Sigmoid colon (tissue), 6 donors: ENCODE measurements at regions not wholly inside any gene's neighbourhood (a gene's known extent, or its start where the extent isn't known, plus 50 kb on each side); places are given as distances from the start of the nearest gene placed in this dataset.

Source experiments
- DNase-seq: peaks from one replicate; pipeline ENCODE4 v3.0.0-alpha.2; 2019
- H3K27ac ChIP-seq, 4 donors: fragments of 200-600 bp; sonication (generic); one replicate each; pipeline ENCODE4 v1.5.1; 2016 to 2019; ENCODE audit warnings: mild to moderate bottlenecking in 1 of 4
- H3K27me3 ChIP-seq, 3 donors: fragments of 200-600 bp; sonication (generic); one replicate each; pipeline ENCODE4 v1.5.1; 2019; ENCODE audit warnings: mild to moderate bottlenecking in 1 of 3
- H3K36me3 ChIP-seq, 4 donors: fragments of 200-600 bp; sonication (generic); one replicate each; pipeline ENCODE4 v1.5.1; 2016 to 2019
- H3K4me1 ChIP-seq, 4 donors: fragments of 200-600 bp; sonication (generic); one replicate each; pipeline ENCODE4 v1.5.1; 2017 to 2019
- H3K4me3 ChIP-seq, 4 donors: fragments of 200-600 bp; sonication (generic); one replicate each; pipeline ENCODE4 v1.5.1; 2017 to 2019; ENCODE audit warnings: mild to moderate bottlenecking in 2 of 4, moderate library complexity in 1 of 4
- H3K9me3 ChIP-seq, 4 donors: fragments of 200-600 bp in 3 of 4; sonication (generic) in 3 of 4; one replicate each; pipeline versions ENCODE4 v1.5.1 to v1.6.1; 2013 to 2019
- EP300 ChIP-seq, 4 donors: sonication (generic); formaldehyde crosslinking; IDR thresholded peaks; one replicate each; pipeline ENCODE4 v1.6.1; 2017; ENCODE audit warnings: antibody characterized with exemption in 4 of 4
- POLR2A ChIP-seq, 2 donors: fragments of 450-650 bp; IDR thresholded peaks; one replicate each; pipeline ENCODE4 v1.6.1; 2016; ENCODE audit warnings: antibody characterized with exemption in 2 of 2, mild to moderate bottlenecking in 2 of 2, moderate library complexity in 2 of 2
- POLR2AphosphoS5 ChIP-seq, 4 donors: sonication (generic); formaldehyde crosslinking; IDR thresholded peaks; one replicate each; pipeline ENCODE4 v1.6.1; 2017; ENCODE audit warnings: antibody characterized with exemption in 4 of 4
- WGBS, 2 donors: extraction: QIAGEN DNeasy Blood & Tissue Kit; methylation state at CpG; one replicate each; pipeline ENCODE4 v1.1.7; 2013; 5-methylcytosine and 5-hydroxymethylcytosine counted together
- intact Hi-C: fragments of 100-400 bp; cut with DNase I; formaldehyde crosslinking; loops from one replicate; pipeline ENCODE4 v1.15.1; 2023
- TF ChIP-seq, protein P1 (sequence below), 4 experiments: fragments of 450-650 bp in 3 of 4; fragments of 200-600 bp in 1 of 4; IDR thresholded peaks; one replicate each; pipeline ENCODE4 v1.5.1; 2016 to 2019; ENCODE audit warnings: antibody characterized with exemption in 4 of 4, mild to moderate bottlenecking in 3 of 4, moderate library complexity in 2 of 4
- donor health status: healthy with polysubstance abuse.
- donor health status: healthy.

GRCh38 chr1:57945045-57945444 is 521.2 kb upstream of the DAB1 start:
- Histone ChIP-seq H3K36me3 (no peaks in the 10 kb centered on the region), H3K4me3 (no peak overlapping the region), H3K27me3 (no peaks in the 10 kb centered on the region), H3K27ac (no peak overlapping the region), H3K9me3 (no peaks in the 10 kb centered on the region), H3K4me1 (no peaks in the 10 kb centered on the region)
- TF ChIP-seq POLR2A (IDR thresholded peaks at IDR 0.05) (no peak), POLR2AphosphoS5 (IDR thresholded peaks at IDR 0.05) (no peak), EP300 (IDR thresholded peaks at IDR 0.05) (no peak)
- TF ChIP-seq, protein P1, sequence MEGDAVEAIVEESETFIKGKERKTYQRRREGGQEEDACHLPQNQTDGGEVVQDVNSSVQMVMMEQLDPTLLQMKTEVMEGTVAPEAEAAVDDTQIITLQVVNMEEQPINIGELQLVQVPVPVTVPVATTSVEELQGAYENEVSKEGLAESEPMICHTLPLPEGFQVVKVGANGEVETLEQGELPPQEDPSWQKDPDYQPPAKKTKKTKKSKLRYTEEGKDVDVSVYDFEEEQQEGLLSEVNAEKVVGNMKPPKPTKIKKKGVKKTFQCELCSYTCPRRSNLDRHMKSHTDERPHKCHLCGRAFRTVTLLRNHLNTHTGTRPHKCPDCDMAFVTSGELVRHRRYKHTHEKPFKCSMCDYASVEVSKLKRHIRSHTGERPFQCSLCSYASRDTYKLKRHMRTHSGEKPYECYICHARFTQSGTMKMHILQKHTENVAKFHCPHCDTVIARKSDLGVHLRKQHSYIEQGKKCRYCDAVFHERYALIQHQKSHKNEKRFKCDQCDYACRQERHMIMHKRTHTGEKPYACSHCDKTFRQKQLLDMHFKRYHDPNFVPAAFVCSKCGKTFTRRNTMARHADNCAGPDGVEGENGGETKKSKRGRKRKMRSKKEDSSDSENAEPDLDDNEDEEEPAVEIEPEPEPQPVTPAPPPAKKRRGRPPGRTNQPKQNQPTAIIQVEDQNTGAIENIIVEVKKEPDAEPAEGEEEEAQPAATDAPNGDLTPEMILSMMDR (IDR thresholded peaks at IDR 0.05), result no peak
- no peak for DNase-seq
- intact Hi-C loops, result no loop called here
- 65 to 80% methylated on average over 4 of the region's 4 CpGs for WGBS, 2 donors

DNA sequence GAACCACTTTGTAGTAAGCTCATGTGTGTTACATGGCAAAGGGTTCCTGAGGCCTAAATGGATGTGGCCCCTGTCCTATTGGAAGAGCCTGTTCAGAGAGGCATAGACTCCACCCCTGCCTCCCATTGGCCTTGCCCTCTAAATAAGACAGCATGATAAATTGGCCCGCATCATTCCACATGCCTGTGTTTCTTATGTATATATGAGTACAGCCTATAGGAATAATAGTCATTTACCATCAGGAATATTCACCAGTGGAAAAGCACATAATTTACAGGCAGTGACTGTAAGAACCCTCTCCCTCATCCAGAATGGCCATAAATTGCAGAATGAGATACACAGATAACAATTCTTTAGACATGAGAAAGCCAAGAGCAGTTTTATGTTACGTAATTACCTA is 519.5 kb upstream of the DAB1 start:
- Histone ChIP-seq H3K27ac (no peak overlapping the region), H3K4me3 (no peak overlapping the region), H3K4me1 (no peaks in the 10 kb centered on the region), H3K36me3 (no peaks in the 10 kb centered on the region), H3K27me3 (no peaks in the 10 kb centered on the region), H3K9me3 (no peaks in the 10 kb centered on the region)
- intact Hi-C loops, result no loop called here
- DNase-seq, result no peak
- 90 to 91% methylated on average over 2 of the region's 2 CpGs for WGBS, 2 donors
- no peak for TF ChIP-seq POLR2A (IDR thresholded peaks at IDR 0.05)
- TF ChIP-seq, protein P1 (IDR thresholded peaks at IDR 0.05), result no peak
- TF ChIP-seq POLR2AphosphoS5 (IDR thresholded peaks at IDR 0.05), result no peak
- TF ChIP-seq EP300 (IDR thresholded peaks at IDR 0.05), result no peak

DNA sequence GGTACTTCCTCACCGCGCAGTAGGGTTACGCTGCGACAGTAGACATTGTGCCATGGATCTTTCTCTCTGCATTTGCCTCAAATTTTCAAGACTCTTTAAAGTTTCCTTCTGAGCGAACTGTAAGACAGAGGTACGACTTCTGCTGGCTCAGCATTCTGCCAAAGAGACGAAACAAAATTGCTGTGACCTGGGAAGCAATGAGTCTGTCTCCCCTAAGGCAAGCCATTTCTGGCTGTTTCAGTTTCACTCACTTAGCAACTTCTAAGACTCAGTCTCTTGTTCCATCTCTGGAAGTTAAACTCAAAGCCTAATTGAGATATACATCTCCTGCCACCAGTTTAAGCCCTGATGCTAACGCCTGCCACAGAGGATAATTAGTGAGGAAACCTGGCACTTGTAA is 510.9 kb upstream of the DAB1 start:
- intact Hi-C loops, result no loop called here
- DNase-seq, result no peak
- TF ChIP-seq, protein P1 (IDR thresholded peaks at IDR 0.05), result no peak
- TF ChIP-seq POLR2AphosphoS5 (IDR thresholded peaks at IDR 0.05), result no peak
- no peak for TF ChIP-seq POLR2A (IDR thresholded peaks at IDR 0.05)
- no peak for TF ChIP-seq EP300 (IDR thresholded peaks at IDR 0.05)
- no peaks in the 10 kb centered on the region for H3K9me3 ChIP-seq
- H3K27ac ChIP-seq, result no peak overlapping the region
- no peak overlapping the region for H3K4me3 ChIP-seq
- no peaks in the 10 kb centered on the region for H3K36me3 ChIP-seq
- no peaks in the 10 kb centered on the region for H3K4me1 ChIP-seq
- H3K27me3 ChIP-seq, result no peaks in the 10 kb centered on the region
- 86 to 91% methylated on average over 8 of the region's 8 CpGs for WGBS, 2 donors

- no peaks in the 10 kb centered on the region for H3K36me3 ChIP-seq
- H3K27ac ChIP-seq, result no peak overlapping the region
- intact Hi-C loops, result no loop called here
- H3K27me3 ChIP-seq, result no peaks in the 10 kb centered on the region
- WGBS, 2 donors, result 85 to 87% methylated on average over 1 of the region's 1 CpG
- TF ChIP-seq POLR2AphosphoS5 (IDR thresholded peaks at IDR 0.05) (no peak), POLR2A (IDR thresholded peaks at IDR 0.05) (no peak), EP300 (IDR thresholded peaks at IDR 0.05) (no peak)
- TF ChIP-seq, protein P1 (IDR thresholded peaks at IDR 0.05), result no peak
- H3K9me3 ChIP-seq, result no peaks in the 10 kb centered on the region
- DNase-seq, result no peak
- H3K4me3 ChIP-seq, result no peak overlapping the region
- no peaks in the 10 kb centered on the region for H3K4me1 ChIP-seq
Observed at GRCh38 chr1:57927003-57927402, 503.1 kb upstream of the DAB1 start.

- intact Hi-C loops, result no loop called here
- Histone ChIP-seq H3K9me3 (no peaks in the 10 kb centered on the region), H3K36me3 (no peaks in the 10 kb centered on the region), H3K27ac (no peak overlapping the region), H3K27me3 (no peaks in the 10 kb centered on the region), H3K4me1 (no peaks in the 10 kb centered on the region), H3K4me3 (no peak overlapping the region)
- no peak for DNase-seq
- TF ChIP-seq, protein P1 (IDR thresholded peaks at IDR 0.05), result no peak
- TF ChIP-seq EP300 (IDR thresholded peaks at IDR 0.05) (no peak), POLR2AphosphoS5 (IDR thresholded peaks at IDR 0.05) (no peak), POLR2A (IDR thresholded peaks at IDR 0.05) (no peak)
- 38 to 58% methylated on average over 4 of the region's 4 CpGs for WGBS, 2 donors
Observed at GRCh38 chr1:57926025-57926552, 502.2 kb upstream of the DAB1 start.
